ENCODE measurements at regions not wholly inside any gene's neighbourhood (a gene's known extent, or its start where the extent isn't known, plus 50 kb on each side); places are given as distances from the start of the nearest gene placed in this dataset.
"Not testable (repeated sequence)": the region's sequence is repeated elsewhere in the genome, so short reads cannot be mapped to it uniquely, and the experiment has no call there.

DNA sequence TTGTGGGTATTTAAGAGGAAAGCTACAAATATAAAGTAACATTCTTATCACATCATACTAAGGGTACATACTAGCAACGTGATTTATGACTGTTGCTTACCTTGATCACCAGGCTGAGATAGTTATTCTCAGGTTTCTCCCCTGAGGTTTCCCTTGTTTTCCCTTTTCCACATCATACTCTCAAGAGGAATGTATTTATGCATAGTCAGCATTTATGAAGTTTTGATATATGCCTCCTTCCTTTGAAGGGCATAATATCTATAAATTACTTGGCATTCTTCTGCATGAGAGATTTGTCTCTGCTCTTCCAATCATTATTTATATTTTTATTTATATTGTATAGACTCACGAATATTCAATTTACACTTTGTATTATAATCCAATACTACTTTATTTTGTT lies 726.7 kb upstream of the ADGRB3 start:
- no peak for DNase-seq (ENCODE audit: low read depth in 2 of 2)

DNA sequence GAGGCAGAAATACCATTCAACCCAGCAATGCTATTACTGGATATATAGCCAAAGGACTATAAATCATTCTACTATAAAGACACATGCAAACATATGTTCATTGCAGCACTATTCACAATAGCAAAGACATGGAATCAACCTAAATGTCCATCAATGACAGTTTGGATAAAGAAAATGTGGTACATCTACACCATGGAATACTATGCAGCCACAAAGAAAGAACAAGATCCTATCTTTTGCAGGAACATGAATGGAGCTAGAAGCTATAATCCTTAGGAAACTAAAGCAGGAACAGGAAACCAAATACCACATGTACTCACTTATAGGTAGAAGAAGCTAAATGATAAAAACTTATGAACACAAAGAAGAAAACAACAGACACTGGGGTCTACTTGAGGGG lies 730.3 kb upstream of the ADGRB3 start:
- DNase-seq (ENCODE audit: low read depth in 2 of 2) = not testable (repeated sequence)

GRCh38 chr6:67898875-67899274 lies 736.2 kb upstream of the ADGRB3 start:
- DNase-seq (ENCODE audit: low read depth in 2 of 2) = no peak

DNA sequence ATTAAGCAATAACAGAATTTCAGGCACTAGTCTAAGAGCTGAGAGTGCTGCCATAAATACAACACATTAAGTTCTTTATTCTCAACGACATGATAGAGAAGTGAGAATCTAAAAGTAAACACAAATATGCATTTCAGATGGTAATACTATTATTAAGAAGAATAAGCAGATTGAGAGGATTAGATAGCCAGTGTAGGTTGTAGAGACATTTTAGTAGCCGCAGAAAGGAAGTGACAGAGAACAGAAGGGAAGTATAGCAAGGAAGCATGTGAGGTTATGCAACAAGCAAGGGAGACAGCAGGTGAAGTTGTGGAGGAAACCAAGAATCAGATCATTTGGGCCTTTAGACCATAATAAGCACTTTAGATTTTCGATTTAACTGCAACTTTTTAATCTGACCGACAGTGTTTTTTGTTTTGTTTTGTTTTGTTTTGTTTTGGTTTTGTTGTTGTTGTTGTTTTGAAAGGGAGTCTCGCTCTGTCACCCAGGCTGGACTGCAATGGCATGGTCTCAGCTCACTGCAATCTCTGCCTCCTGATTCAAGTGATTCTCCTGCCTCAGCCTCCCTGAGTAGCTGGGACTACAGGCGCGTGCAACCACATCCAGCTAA lies 737.0 kb upstream of the ADGRB3 start:
- DNase-seq (ENCODE audit: low read depth in 2 of 2) = no peak

- DNase-seq (ENCODE audit: low read depth in 2 of 2) = peak in 1 of 2 donors; percentile 16
Observed at GRCh38 chr6:67896476-67896875, 738.6 kb upstream of the ADGRB3 start.

DNA sequence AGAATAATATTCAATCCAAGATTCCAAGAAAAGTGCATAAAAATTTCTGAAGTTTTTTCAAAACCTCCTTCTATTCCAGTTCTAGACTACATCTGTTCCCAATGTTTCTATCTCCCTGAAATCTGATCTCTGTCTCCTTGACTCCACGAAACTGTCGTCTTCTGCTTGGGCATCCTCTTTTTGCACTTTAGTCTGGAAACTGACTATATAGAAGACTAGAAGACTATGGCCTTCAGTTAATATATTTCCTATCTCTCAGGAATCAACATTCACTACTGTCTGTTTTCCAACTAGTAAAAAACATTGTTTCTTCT lies 745.4 kb upstream of the ADGRB3 start:
- no peak for DNase-seq (ENCODE audit: low read depth in 2 of 2)

- peak in 1 of 2 donors; percentile 45 for DNase-seq (ENCODE audit: low read depth in 2 of 2)
Observed at GRCh38 chr6:67888886-67889681, 746.0 kb upstream of the ADGRB3 start.

- no peak for DNase-seq (ENCODE audit: low read depth in 2 of 2)
Observed at GRCh38 chr6:67888546-67888885, 746.6 kb upstream of the ADGRB3 start.

- DNase-seq (ENCODE audit: low read depth in 2 of 2) = no peak
Observed at GRCh38 chr6:67887747-67888545, 747.1 kb upstream of the ADGRB3 start.

DNA sequence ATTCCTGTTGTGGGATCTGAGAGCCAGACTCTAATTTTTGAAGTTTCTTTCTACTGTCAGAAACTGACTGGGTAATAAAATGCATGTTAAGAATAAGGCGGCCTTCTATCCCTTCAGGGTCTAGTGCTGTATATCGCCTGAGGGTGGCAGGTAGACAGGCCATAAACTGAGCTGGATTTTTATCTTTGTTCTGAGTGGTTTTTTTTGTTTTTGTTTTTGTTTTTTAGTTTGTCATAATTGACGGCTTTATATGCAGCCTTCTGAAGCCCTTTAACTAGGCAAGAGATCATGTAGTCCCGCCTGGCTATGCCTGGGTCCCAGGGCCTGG lies 747.7 kb upstream of the ADGRB3 start:
- DNase-seq (ENCODE audit: low read depth in 2 of 2) = no peak

GRCh38 chr6:67886840-67887292 lies 748.2 kb upstream of the ADGRB3 start:
- DNase-seq (ENCODE audit: low read depth in 2 of 2) = no peak

GRCh38 chr6:67886036-67886707 lies 748.9 kb upstream of the ADGRB3 start:
- no peak for DNase-seq (ENCODE audit: low read depth in 2 of 2)

- DNase-seq (ENCODE audit: low read depth in 2 of 2) = no peak
Observed at GRCh38 chr6:67885081-67886033, 749.7 kb upstream of the ADGRB3 start.

DNA sequence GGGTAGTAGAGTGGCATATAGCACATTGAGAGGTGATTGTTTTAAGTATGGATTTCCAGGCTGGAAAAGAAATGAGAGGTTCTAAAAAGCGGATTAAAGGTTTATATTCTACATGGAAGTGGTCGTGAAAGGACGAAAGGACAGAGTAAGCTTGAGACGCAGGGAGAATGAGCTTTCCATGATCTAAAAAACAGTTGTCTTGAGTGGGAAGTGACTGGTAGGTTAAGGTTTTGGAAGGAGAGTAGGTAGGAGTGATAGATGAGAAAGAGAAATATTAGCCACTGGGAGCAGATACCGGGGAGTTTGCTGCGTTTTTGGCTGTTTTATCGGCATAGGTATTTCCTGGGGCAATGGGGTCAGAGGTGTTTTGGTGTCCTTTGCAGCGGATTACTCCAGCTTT lies 750.6 kb upstream of the ADGRB3 start:
- DNase-seq (ENCODE audit: low read depth in 2 of 2) = no peak

DNA sequence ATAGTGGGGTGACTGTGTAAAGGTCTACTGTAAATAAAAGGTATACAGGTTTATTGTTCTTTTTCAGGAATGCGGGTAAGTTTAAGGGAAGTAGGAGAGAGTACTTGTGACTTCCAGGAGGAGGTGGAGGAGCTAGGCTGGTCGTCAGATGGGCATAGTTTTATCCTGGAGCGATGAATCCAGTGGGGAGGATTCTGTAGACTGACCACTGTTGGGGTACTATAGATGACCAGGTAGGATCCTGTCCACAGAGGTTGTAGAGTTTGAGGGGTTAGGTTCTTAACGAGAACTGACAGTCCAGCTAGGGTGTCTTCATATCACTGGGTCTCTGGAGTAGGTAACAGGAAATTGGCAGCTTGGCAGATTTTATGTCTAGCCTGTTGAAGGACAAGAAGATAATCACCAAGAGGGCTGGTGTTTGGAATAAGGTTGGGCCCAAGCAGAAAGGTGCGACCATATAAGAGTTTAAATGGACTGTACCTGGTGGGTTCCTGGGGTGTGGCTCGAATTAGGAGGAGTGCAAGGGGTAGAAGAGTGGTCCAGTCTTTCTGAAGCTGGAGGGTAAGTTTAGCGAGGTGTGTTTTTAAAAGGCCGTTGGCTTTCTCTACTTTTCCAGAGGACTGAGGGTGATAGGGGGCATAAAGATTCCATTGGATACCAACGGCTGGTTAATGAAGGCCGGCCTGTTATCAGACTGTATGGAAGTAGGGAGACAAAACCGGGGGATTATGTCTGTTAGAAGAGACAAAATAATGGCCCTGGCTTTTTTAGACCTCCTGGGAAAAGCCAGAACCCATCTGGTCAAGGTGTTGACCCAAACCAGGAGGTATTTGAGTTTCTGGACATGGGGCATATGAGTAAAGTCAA lies 751.3 kb upstream of the ADGRB3 start:
- no peak for DNase-seq (ENCODE audit: low read depth in 2 of 2)

- DNase-seq (ENCODE audit: low read depth in 2 of 2) = no peak
Observed at GRCh38 chr6:67882436-67883311, 752.4 kb upstream of the ADGRB3 start.

GRCh38 chr6:67881706-67882065 lies 753.4 kb upstream of the ADGRB3 start:
- DNase-seq (ENCODE audit: low read depth in 2 of 2) = no peak

DNA sequence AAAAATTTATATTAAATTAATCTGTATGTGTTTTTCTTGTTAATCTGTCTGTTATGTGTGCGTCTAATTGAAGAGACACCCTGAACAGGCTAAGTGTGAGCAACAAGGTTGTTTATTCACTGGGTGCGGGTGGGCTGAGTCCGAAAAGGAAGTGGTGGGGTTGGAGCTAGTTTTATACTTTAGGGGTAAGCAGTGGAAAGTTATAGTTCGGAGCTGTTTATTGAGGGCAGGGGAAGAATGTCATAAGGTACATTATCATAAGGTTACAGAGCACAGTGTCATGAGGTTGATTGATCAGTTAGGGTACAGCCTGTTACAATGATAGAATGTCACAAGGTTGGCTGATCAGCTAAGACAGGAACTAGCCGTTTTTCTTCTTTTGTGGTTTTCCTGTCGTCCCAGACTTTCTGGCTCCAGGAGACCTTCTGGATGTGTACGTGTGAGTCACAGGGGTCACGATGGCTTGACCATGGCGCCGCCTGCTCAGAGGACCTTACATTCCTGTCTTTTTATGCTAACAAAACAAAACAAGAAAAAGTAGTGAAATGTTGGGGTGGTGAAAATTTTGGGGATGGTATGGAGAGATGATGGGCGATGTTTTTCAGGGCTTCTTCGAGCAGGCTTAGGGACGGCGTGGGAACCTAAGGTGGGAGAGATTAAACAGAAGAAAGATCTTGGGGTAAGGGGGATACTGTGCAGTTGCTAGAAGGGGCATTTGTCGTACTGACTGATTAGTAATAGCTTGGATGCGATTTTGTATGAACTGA lies 754.0 kb upstream of the ADGRB3 start:
- DNase-seq (ENCODE audit: low read depth in 2 of 2) = peak in 1 of 2 donors; percentile 87

Data from lung microvascular endothelial cell (primary cell).